H1 (cell line): ENCODE measurements at regions not wholly inside any gene's neighbourhood (a gene's known extent, or its start where the extent isn't known, plus 50 kb on each side); places are given as distances from the start of the nearest gene placed in this dataset.
A peak's percentile ranks its signal among the peaks of the same experiment; 100 is the strongest.

Experiments used
- CTCF ChIA-PET: fragments of 300-600 bp; sonication (Branson Sonifier 250); formaldehyde crosslinking; loops from one replicate; lab custom pipeline; 2021; ENCODE audit not compliant: partially characterized antibody; lab: Charles Lee
- POLR2A ChIA-PET: fragments of 300-600 bp; sonication (Branson Sonifier 250); formaldehyde crosslinking; loops from one replicate; lab custom pipeline; 2021; ENCODE audit warnings: inconsistent platforms; ENCODE audit not compliant: partially characterized antibody; lab: Charles Lee
- DNase-seq, 2 experiments: peaks; one replicate each; pipeline versions ENCODE4 v3.0.0 to v3.0.0-alpha.2; 2010 to 2022; ENCODE audit warnings: low spot score in 2 of 2, low read depth in 1 of 2, mixed read lengths in 1 of 2
- FAIRE-seq: peaks from 2 replicates; lab custom pipeline; 2011; peaks lifted over from hg19 to GRCh38; lab: Jason Lieb, UNC
- H2AFZ ChIP-seq: 2 replicates; pipeline ENCODE4 v1.8.1; 2012; ENCODE audit warnings: low read length, inconsistent platforms
- H2AK5ac ChIP-seq: 2 replicates; pipeline ENCODE4 v1.6.1; 2013; ENCODE audit warnings: low read depth, low read length
- H2BK120ac ChIP-seq: replicated peaks from 2 replicates; pipeline ENCODE3; 2013; ENCODE audit warnings: low read depth, low read length, inconsistent platforms
- H2BK12ac ChIP-seq: 2 replicates; pipeline ENCODE4 v1.6.1; 2013; ENCODE audit warnings: low read depth, low read length
- H2BK15ac ChIP-seq: 2 replicates; pipeline ENCODE4 v1.6.1; 2013; ENCODE audit warnings: low read length
- H2BK20ac ChIP-seq: 2 replicates; pipeline ENCODE4 v1.6.1; 2013; ENCODE audit warnings: low read length
- H2BK5ac ChIP-seq: 2 replicates; pipeline ENCODE4 v1.6.1; 2013; ENCODE audit warnings: low read depth, low read length
- H3K14ac ChIP-seq: 2 replicates; pipeline ENCODE4 v1.6.1; 2013; ENCODE audit warnings: inconsistent platforms; ENCODE audit not compliant: insufficient read length
- H3K18ac ChIP-seq: 2 replicates; pipeline ENCODE4 v1.6.1; 2013; ENCODE audit warnings: low read length; ENCODE audit errors: extremely low read depth
- H3K23ac ChIP-seq: 2 replicates; pipeline ENCODE4 v1.6.1; 2013; ENCODE audit warnings: inconsistent platforms; ENCODE audit not compliant: insufficient read length
- H3K23me2 ChIP-seq: 2 replicates; pipeline ENCODE4 v1.6.1; 2013; ENCODE audit warnings: low read depth, low read length
- H3K27ac ChIP-seq: 2 replicates; pipeline ENCODE4 v1.6.1; 2011; ENCODE audit warnings: low read depth, low read length, inconsistent platforms
- H3K27me3 ChIP-seq, 4 experiments: replicated peaks in 1 of 4; 1 replicate in 1 of 4; 2 replicates in 3 of 4; pipeline versions ENCODE4 v1.6.1 to v1.8.1; 2011 to 2013; ENCODE audit warnings: low read length in 3 of 4, mild to moderate bottlenecking in 3 of 4, inconsistent platforms in 2 of 4, mixed read lengths in 2 of 4, moderate library complexity in 1 of 4; ENCODE audit not compliant: control insufficient read depth in 3 of 4, insufficient read depth in 3 of 4; ENCODE audit errors: extremely low read depth in 1 of 4
- H3K36me3 ChIP-seq, 4 experiments: 2 replicates each; pipeline versions ENCODE4 v1.6.1 to v1.8.1; 2011 to 2013; ENCODE audit warnings: mild to moderate bottlenecking in 4 of 4, low read length in 3 of 4, moderate library complexity in 2 of 4, control low read depth in 1 of 4, inconsistent platforms in 1 of 4; ENCODE audit not compliant: insufficient read depth in 4 of 4, control insufficient read depth in 2 of 4
- H3K4ac ChIP-seq: replicated peaks from 2 replicates; pipeline ENCODE3; 2013; ENCODE audit warnings: low read length, low read depth, mixed read lengths, inconsistent platforms; ENCODE audit not compliant: insufficient read length
- H3K4me1 ChIP-seq, 4 experiments: replicated peaks in 1 of 4; 1 replicate in 1 of 4; 2 replicates in 3 of 4; pipeline versions ENCODE4 v1.6.1 to v1.8.1; 2011 to 2013; ENCODE audit warnings: low read length in 3 of 4, inconsistent platforms in 2 of 4, mixed read lengths in 1 of 4; ENCODE audit not compliant: insufficient read depth in 4 of 4, control insufficient read depth in 3 of 4
- H3K4me2 ChIP-seq, 2 experiments: 2 replicates each; pipeline versions ENCODE4 v1.6.1 to v1.8.1; 2011 to 2013; ENCODE audit warnings: low read depth in 2 of 2, low read length in 2 of 2, control low read depth in 1 of 2, inconsistent platforms in 1 of 2, mild to moderate bottlenecking in 1 of 2; ENCODE audit not compliant: insufficient read depth in 1 of 2
- H3K4me3 ChIP-seq, 4 experiments: fragments of 200-600, 300-600 bp in 1 of 4; sonication (generic), shearing (Covaris generic), sonication (Bioruptor Twin) in 1 of 4; 2 replicates each; pipeline versions ENCODE4 v1.5.1 to v1.8.1; 2011 to 2016; ENCODE audit warnings: low read length in 4 of 4, low read depth in 3 of 4, control low read depth in 2 of 4, inconsistent platforms in 2 of 4, mild to moderate bottlenecking in 2 of 4, mixed read lengths in 1 of 4, moderate library complexity in 1 of 4; ENCODE audit not compliant: insufficient read depth in 2 of 4; ENCODE audit errors: extremely low read depth in 1 of 4
- H3K56ac ChIP-seq: replicated peaks from 2 replicates; pipeline ENCODE3; 2013; ENCODE audit warnings: low read depth, mild to moderate bottlenecking, mixed read lengths, low read length, inconsistent platforms; ENCODE audit not compliant: insufficient read length
- H3K79me1 ChIP-seq: 2 replicates; pipeline ENCODE4 v1.6.1; 2013; ENCODE audit warnings: low read depth, low read length, control low read depth
- H3K79me2 ChIP-seq, 2 experiments: 2 replicates each; pipeline versions ENCODE4 v1.6.1 to v1.8.1; 2012 to 2013; ENCODE audit warnings: low read length in 2 of 2, mild to moderate bottlenecking in 2 of 2, inconsistent platforms in 1 of 2; ENCODE audit not compliant: insufficient read depth in 2 of 2, control insufficient read depth in 1 of 2
- H3K9ac ChIP-seq, 4 experiments: replicated peaks in 1 of 4; 1 replicate in 1 of 4; 2 replicates in 3 of 4; pipeline versions ENCODE4 v1.6.1 to v1.8.1; 2011 to 2013; ENCODE audit warnings: low read depth in 3 of 4, low read length in 3 of 4, control low read depth in 2 of 4, mild to moderate bottlenecking in 2 of 4, moderate library complexity in 2 of 4, inconsistent platforms in 1 of 4; ENCODE audit errors: extremely low read depth in 1 of 4
- H3K9me3 ChIP-seq, 2 experiments: 2 replicates each; pipeline versions ENCODE4 v1.6.1 to v1.8.1; 2012 to 2013; ENCODE audit warnings: mild to moderate bottlenecking in 2 of 2, moderate library complexity in 2 of 2, control low read depth in 1 of 2, inconsistent platforms in 1 of 2, low read depth in 1 of 2, low read length in 1 of 2, mixed read lengths in 1 of 2; ENCODE audit not compliant: insufficient read depth in 2 of 2
- H4K20me1 ChIP-seq, 2 experiments: replicated peaks in 1 of 2; 2 replicates each; pipeline versions ENCODE3 to v1.8.1; 2011 to 2013; ENCODE audit warnings: inconsistent platforms in 2 of 2, low read length in 2 of 2, mild to moderate bottlenecking in 1 of 2; ENCODE audit not compliant: insufficient read depth in 2 of 2, control insufficient read depth in 1 of 2
- H4K5ac ChIP-seq: 2 replicates; pipeline ENCODE4 v1.6.1; 2013; ENCODE audit warnings: low read length, low read depth, mixed read lengths, inconsistent platforms; ENCODE audit not compliant: insufficient read length
- H4K8ac ChIP-seq: 2 replicates; pipeline ENCODE4 v1.8.0; 2013; ENCODE audit warnings: mild to moderate bottlenecking, moderate library complexity, low read length, inconsistent platforms; ENCODE audit not compliant: insufficient read depth; ENCODE audit errors: extremely low read depth
- H4K91ac ChIP-seq: replicated peaks from 2 replicates; pipeline ENCODE3; 2013; ENCODE audit warnings: low read length, mixed read lengths, inconsistent platforms; ENCODE audit not compliant: insufficient read length
- CBX5 ChIP-seq: fragments of 300-800, 300-1000 bp; sonication (generic); IDR thresholded peaks from 2 replicates; pipeline ENCODE4 v1.7.1; 2016; ENCODE audit warnings: antibody characterized with exemption, low read length, low read depth
- CTBP2 ChIP-seq: IDR thresholded peaks from 2 replicates; pipeline ENCODE4 v1.7.0; 2011; ENCODE audit warnings: borderline replicate concordance, mild to moderate bottlenecking, moderate library complexity, mixed read lengths, low read length; ENCODE audit not compliant: insufficient read depth, insufficient read length
- GTF2F1 ChIP-seq: IDR thresholded peaks from 2 replicates; pipeline ENCODE4 v1.6.1; 2012; ENCODE audit warnings: low read depth, low read length, improper control_type of control experiment, borderline replicate concordance
- SAP30 ChIP-seq: fragments of 300-600 bp; sonication (generic); IDR thresholded peaks from 2 replicates; pipeline ENCODE4 v1.7.1; 2012; ENCODE audit warnings: low read length, moderate library complexity, mild to moderate bottlenecking, inconsistent platforms; ENCODE audit not compliant: insufficient read depth, insufficient replicate concordance
- SIN3A ChIP-seq, 2 experiments: IDR thresholded peaks in 1 of 2; conservative IDR thresholded peaks in 1 of 2; 2 replicates each; pipeline ENCODE4 v1.6.1; 2011 to 2012; ENCODE audit warnings: low read length in 2 of 2, improper control_type of control experiment in 1 of 2, low read depth in 1 of 2, mild to moderate bottlenecking in 1 of 2
- SIX5 ChIP-seq: IDR thresholded peaks from 2 replicates; pipeline ENCODE4 v1.6.1; 2011; ENCODE audit warnings: mild to moderate bottlenecking, low read depth, low read length
- SP1 ChIP-seq: IDR thresholded peaks from 2 replicates; pipeline ENCODE4 v1.6.1; 2011; ENCODE audit warnings: low read depth, low read length
- YY1 ChIP-seq: IDR thresholded peaks from 2 replicates; pipeline ENCODE4 v1.6.1; 2011; ENCODE audit warnings: low read depth, mild to moderate bottlenecking, low read length
- WGBS, 2 experiments: shearing (Covaris generic) in 1 of 2; methylation state at CpG; one replicate each; pipeline versions ENCODE4 v1.1.6 to v1.1.7; 2013 to 2015; ENCODE audit warnings: low lambda C conversion rate in 2 of 2, mixed read lengths in 2 of 2, inconsistent platforms in 1 of 2, low coverage in 1 of 2, missing lambda C conversion rate in 1 of 2; ENCODE audit not compliant: insufficient replicate concordance in 2 of 2, insufficient coverage in 1 of 2, insufficient read length in 1 of 2; ENCODE audit errors: extremely low coverage in 1 of 2, missing lambda C conversion rate in 1 of 2; 5-methylcytosine and 5-hydroxymethylcytosine counted together

- Histone ChIP-seq H3K36me3 (no peaks in the 10 kb centered on the region), H3K4me2 (no peak overlapping the region), H3K4me3 (no peak overlapping the region), H2BK120ac (no peak overlapping the region), H3K18ac (no peak overlapping the region), H3K4ac (no peak overlapping the region), H3K9me3 (no peaks in the 10 kb centered on the region), H3K27ac (no peak overlapping the region), H2BK5ac (no peak overlapping the region), H2BK15ac (no peak overlapping the region), H3K9ac (no peak overlapping the region), H3K4me1 (no peaks in the 10 kb centered on the region), H2BK12ac (no peak overlapping the region), H4K5ac (no peak overlapping the region), H3K79me1 (no peaks in the 10 kb centered on the region), H3K23ac (no peak overlapping the region), H2AFZ (no peak overlapping the region), H3K23me2 (no peaks in the 10 kb centered on the region), H4K91ac (no peak overlapping the region), H3K56ac (no peak overlapping the region), H2BK20ac (no peak overlapping the region), H3K79me2 (no peaks in the 10 kb centered on the region), H4K20me1 (peaks cover 0 to 1% of the 10 kb centered on the region in 2 experiments), H3K14ac (no peak overlapping the region), H3K27me3 (no peaks in the 10 kb centered on the region), H2AK5ac (0 out of 2 replicates have a peak overlapping the region, but pooled peaks have one; percentile 87), H4K8ac (no peak overlapping the region)
- POLR2A ChIA-PET: no interaction called here
- WGBS, 2 experiments: 87% methylated on average over 7 of the region's 7 CpGs; no CpG with 5 or more reads in 1 of the 2 experiments
- FAIRE-seq: no peak
- TF ChIP-seq SIN3A (conservative IDR thresholded peaks at IDR 0.05 in 1 of 2, IDR thresholded peaks at IDR 0.05 in 1 of 2; ENCODE audit: low read depth in 1 of 2, low read length in 2 of 2) (no peak), CBX5 (no peak), SIX5 (no peak), GTF2F1 (no peak), YY1 (no peak), CTBP2 (no peak), SAP30 (no peak), SP1 (no peak)
- CTCF ChIA-PET: interaction anchor here (1.1 kb wide), 1 partner anchor 51 kb away, joined by 3 read pairs; no protein-coding TSS in a partner anchor
- DNase-seq: no peak
These were observed 76.6 kb upstream of the ABCA1 start for GRCh38 chr9:105004466-105005090.
